ENCODE measurements at regions not wholly inside any gene's neighbourhood (a gene's known extent, or its start where the extent isn't known, plus 50 kb on each side); places are given as distances from the start of the nearest gene placed in this dataset.

GRCh38 chr3:94256888-94257813 lies 194.3 kb downstream of the NSUN3 start:
- H3K27ac ChIP-seq: no peak overlapping the region

GRCh38 chr3:94258851-94259250 lies 196.0 kb downstream of the NSUN3 start:
- Histone ChIP-seq H3K4me2 (no peak overlapping the region), H3K9me2 (replicated peaks; ENCODE audit: insufficient read depth) (no peaks in the 10 kb centered on the region), H3K9me3 (ENCODE audit: low read depth) (no peaks in the 10 kb centered on the region), H3K27ac (no peak overlapping the region), H2AFZ (no peak overlapping the region), H4K20me1 (ENCODE audit: insufficient read depth, poor library complexity, severe bottlenecking) (no peaks in the 10 kb centered on the region), H3K79me2 (no peaks in the 10 kb centered on the region), H3K36me3 (replicated peaks; ENCODE audit: insufficient read depth, low read depth) (no peaks in the 10 kb centered on the region), H3K4me1 (ENCODE audit: insufficient read depth) (no peaks in the 10 kb centered on the region), H3K4me3 (no peak overlapping the region), H3K27me3 (no peaks in the 10 kb centered on the region)
- no peak for DNase-seq (ENCODE audit: low spot score)
- TF ChIP-seq CTCF (IDR thresholded peaks at IDR 0.05; ENCODE audit: poor library complexity): no peak
- TF ChIP-seq EZH2 (IDR thresholded peaks at IDR 0.05; ENCODE audit: borderline replicate concordance): no peak
- TF ChIP-seq EZH2phosphoT487 (IDR thresholded peaks at IDR 0.05; ENCODE audit: low read depth, severe bottlenecking, unreplicated experiment): no peak

More at GRCh38 chr3:94256888-94257813, 194.3 kb downstream of the NSUN3 start:
- no peak overlapping the region for H3K4me3 ChIP-seq
- no peaks in the 10 kb centered on the region for H3K79me2 ChIP-seq
- no peak for TF ChIP-seq EZH2phosphoT487 (IDR thresholded peaks at IDR 0.05; ENCODE audit: low read depth, severe bottlenecking, unreplicated experiment)
- TF ChIP-seq CTCF (IDR thresholded peaks at IDR 0.05; ENCODE audit: poor library complexity): no peak
- TF ChIP-seq EZH2 (IDR thresholded peaks at IDR 0.05; ENCODE audit: borderline replicate concordance): no peak
- H3K4me2 ChIP-seq: no peak overlapping the region
- H3K36me3 ChIP-seq (replicated peaks; ENCODE audit: insufficient read depth, low read depth): no peaks in the 10 kb centered on the region
- peaks cover 3% of the 10 kb centered on the region for H4K20me1 ChIP-seq (ENCODE audit: insufficient read depth, poor library complexity, severe bottlenecking)
- H2AFZ ChIP-seq: no peak overlapping the region
- H3K27me3 ChIP-seq: no peaks in the 10 kb centered on the region
- no peaks in the 10 kb centered on the region for H3K9me2 ChIP-seq (replicated peaks; ENCODE audit: insufficient read depth)
- no peaks in the 10 kb centered on the region for H3K9me3 ChIP-seq (ENCODE audit: low read depth)
- 51% methylated on average over 5 of the region's 5 CpGs for WGBS (ENCODE audit: low lambda C conversion rate, missing lambda C conversion rate)
- no peaks in the 10 kb centered on the region for H3K4me1 ChIP-seq (ENCODE audit: insufficient read depth)
- no peak for DNase-seq (ENCODE audit: low spot score)

GRCh38 chr3:94259291-94259690 lies 196.4 kb downstream of the NSUN3 start:
- H3K9me2 ChIP-seq (replicated peaks; ENCODE audit: insufficient read depth): no peaks in the 10 kb centered on the region

More at GRCh38 chr3:94259291-94259690, 196.4 kb downstream of the NSUN3 start:
- H3K79me2 ChIP-seq: no peaks in the 10 kb centered on the region
- TF ChIP-seq EZH2phosphoT487 (IDR thresholded peaks at IDR 0.05; ENCODE audit: low read depth, severe bottlenecking, unreplicated experiment) (no peak), CTCF (IDR thresholded peaks at IDR 0.05; ENCODE audit: poor library complexity) (no peak), EZH2 (IDR thresholded peaks at IDR 0.05; ENCODE audit: borderline replicate concordance) (no peak)
- H3K27me3 ChIP-seq: no peaks in the 10 kb centered on the region
- H3K4me3 ChIP-seq: no peak overlapping the region
- no peaks in the 10 kb centered on the region for H3K9me3 ChIP-seq (ENCODE audit: low read depth)
- H2AFZ ChIP-seq: no peak overlapping the region
- H3K4me2 ChIP-seq: no peak overlapping the region
- H4K20me1 ChIP-seq (ENCODE audit: insufficient read depth, poor library complexity, severe bottlenecking): no peaks in the 10 kb centered on the region
- no peaks in the 10 kb centered on the region for H3K36me3 ChIP-seq (replicated peaks; ENCODE audit: insufficient read depth, low read depth)
- no peaks in the 10 kb centered on the region for H3K4me1 ChIP-seq (ENCODE audit: insufficient read depth)
- H3K27ac ChIP-seq: no peak overlapping the region
- WGBS (ENCODE audit: low lambda C conversion rate, missing lambda C conversion rate): 85% methylated on average over 1 of the region's 1 CpG
- no peak for DNase-seq (ENCODE audit: low spot score)
